K562 (cell line): ENCODE measurements at regions not wholly inside any gene's neighbourhood (a gene's known extent, or its start where the extent isn't known, plus 50 kb on each side); places are given as distances from the start of the nearest gene placed in this dataset.

Experiments used
- ATAC-seq: fragments of 200-7000 bp; cut with Tn5 transposase; 3 replicates; pipeline ENCODE4 v1.9.1; 2020; ENCODE audit warnings: moderate library complexity
- BruUV-seq: library from RNA; stranded (reverse); fragments of 400-500 nt; replicated peaks from 2 replicates; lab custom pipeline; 2021; lab: Mats Ljungman, UMichigan
- CTCF ChIA-PET: fragments of 300-600 bp; formaldehyde crosslinking; extraction: SDS; loops from one replicate; lab custom pipeline; 2021; ENCODE audit warnings: low intra/inter-chr PET ratio; lab: Yijun Ruan, JAX
- POLR2A ChIA-PET: fragments of 300-600, 350-650 bp; sonication (Branson Sonifier 250); formaldehyde crosslinking; extraction: SDS; loops from one replicate; lab custom pipeline; 2021; ENCODE audit warnings: antibody characterized with exemption, inconsistent platforms; lab: Yijun Ruan, JAX
- DNase-seq, 4 experiments: peaks; one replicate each; pipeline versions ENCODE4 v3.0.0 to v3.0.0-alpha.2; 2011 to 2018; ENCODE audit warnings: low spot score in 3 of 4, mixed read lengths in 3 of 4; ENCODE audit errors: extremely low read depth in 1 of 4
- FAIRE-seq: peaks from 2 replicates; lab custom pipeline; 2011; peaks lifted over from hg19 to GRCh38; lab: Jason Lieb, UNC
- H2AFZ ChIP-seq: 2 replicates; pipeline ENCODE4 v1.6.0; 2011; ENCODE audit warnings: low read depth, low read length, control low read depth, inconsistent platforms
- H3K27ac ChIP-seq: fragments of 200-600 bp; 3 replicates; pipeline ENCODE4 v1.8.0; 2011; ENCODE audit warnings: low read depth, mild to moderate bottlenecking, control low read depth, inconsistent platforms, low read length, moderate library complexity, mixed read lengths; ENCODE audit errors: extremely low read depth
- H3K27me3 ChIP-seq, 2 experiments: fragments of 300-600 bp in 1 of 2; 2 replicates in 1 of 2; 3 replicates in 1 of 2; pipeline versions ENCODE4 v1.6.0 to v1.8.0; 2011; ENCODE audit warnings: inconsistent platforms in 2 of 2, low read length in 2 of 2, mild to moderate bottlenecking in 1 of 2, mixed read lengths in 1 of 2, moderate library complexity in 1 of 2; ENCODE audit not compliant: control insufficient read depth in 2 of 2, insufficient read depth in 2 of 2
- H3K36me3 ChIP-seq: fragments of 300-600 bp; 3 replicates; pipeline ENCODE4 v1.8.0; 2011; ENCODE audit warnings: mild to moderate bottlenecking, low read length, inconsistent platforms; ENCODE audit not compliant: control insufficient read depth, insufficient read depth
- H3K4me1 ChIP-seq, 2 experiments: fragments of 200-600 bp in 1 of 2; replicated peaks in 1 of 2; 2 replicates in 1 of 2; 3 replicates in 1 of 2; pipeline versions ENCODE4 v1.5.1 to v1.8.0; 2011; ENCODE audit warnings: inconsistent platforms in 2 of 2, low read length in 2 of 2, mild to moderate bottlenecking in 1 of 2, mixed read lengths in 1 of 2, moderate library complexity in 1 of 2; ENCODE audit not compliant: control insufficient read depth in 2 of 2, insufficient read depth in 2 of 2
- H3K4me2 ChIP-seq: 2 replicates; pipeline ENCODE4 v1.6.1; 2011; ENCODE audit warnings: low read length, control low read depth, inconsistent platforms, mixed read lengths; ENCODE audit not compliant: insufficient read depth
- H3K4me3 ChIP-seq: fragments of 200-600 bp; sonication (generic), shearing (Covaris generic); 2 replicates; pipeline ENCODE4 v1.5.1; 2016; ENCODE audit warnings: control low read depth, inconsistent platforms
- H3K79me2 ChIP-seq: fragments of 200-600 bp; 3 replicates; pipeline ENCODE4 v1.8.0; 2011; ENCODE audit warnings: low read length, inconsistent platforms; ENCODE audit not compliant: control insufficient read depth, insufficient read depth
- H3K9ac ChIP-seq, 2 experiments: 2 replicates each; pipeline versions ENCODE4 v1.6.0 to v1.6.1; 2011; ENCODE audit warnings: low read depth in 2 of 2, low read length in 2 of 2, control low read depth in 1 of 2, inconsistent platforms in 1 of 2, mild to moderate bottlenecking in 1 of 2, mixed read lengths in 1 of 2; ENCODE audit not compliant: insufficient read depth in 1 of 2
- H3K9me1 ChIP-seq: one replicate; pipeline ENCODE4 v1.6.0; 2011; ENCODE audit warnings: inconsistent platforms, mild to moderate bottlenecking, low read length, moderate library complexity; ENCODE audit not compliant: control insufficient read depth, insufficient read depth
- H3K9me3 ChIP-seq: replicated peaks from 2 replicates; pipeline ENCODE4 v1.5.1; 2011; ENCODE audit warnings: low read depth, low read length, inconsistent platforms; ENCODE audit not compliant: control insufficient read depth, insufficient read depth
- H4K20me1 ChIP-seq: replicated peaks from 2 replicates; pipeline ENCODE4 v1.6.1; 2011; ENCODE audit warnings: low read length, inconsistent platforms, mixed read lengths; ENCODE audit not compliant: control insufficient read depth, insufficient read depth
- CEBPZ ChIP-seq: fragments of 150-350 bp; IDR thresholded peaks from 2 replicates; pipeline ENCODE4 v1.6.1; 2014; ENCODE audit warnings: low read depth, mild to moderate bottlenecking, low read length, borderline replicate concordance
- DPF2 ChIP-seq: fragments of 450-650 bp; IDR thresholded peaks from 2 replicates; pipeline ENCODE4 v1.6.1; 2016
- FIP1L1 ChIP-seq: fragments of 200-400 bp; formaldehyde crosslinking; IDR thresholded peaks from 2 replicates; pipeline ENCODE4 v1.6.1; 2018; ENCODE audit warnings: mild to moderate bottlenecking, low read depth, low read length; ENCODE audit not compliant: poor library complexity, severe bottlenecking
- FOXA1 ChIP-seq: fragments of 450-650 bp; IDR thresholded peaks from 2 replicates; pipeline ENCODE4 v1.6.1; 2016; ENCODE audit warnings: mild to moderate bottlenecking, borderline replicate concordance
- PTTG1 ChIP-seq: fragments of 450-650 bp; IDR thresholded peaks from 2 replicates; pipeline ENCODE4 v1.6.1; 2016; ENCODE audit warnings: low read depth, mild to moderate bottlenecking, missing genetic modification characterization, missing compliant biosample characterization
- TBP ChIP-seq: optimal IDR thresholded peaks from 2 replicates; pipeline ENCODE3; 2011; ENCODE audit warnings: low read depth, low read length, improper control_type of control experiment
- ZC3H11A ChIP-seq: IDR thresholded peaks from 2 replicates; pipeline ENCODE4 v1.6.1; 2012; ENCODE audit warnings: low read depth, low read length, improper control_type of control experiment
- WGBS: fragments of 100-300 bp; shearing (Covaris generic); methylation state at CpG from one replicate; pipeline ENCODE4 v1.1.6; 2016; ENCODE audit warnings: low coverage, mixed read lengths; ENCODE audit not compliant: insufficient coverage; ENCODE audit errors: missing lambda C conversion rate; 5-methylcytosine and 5-hydroxymethylcytosine counted together
- in situ Hi-C: fragments of 300-500 bp; cut with MboI; formaldehyde crosslinking; loops from 4 replicates; pipeline ENCODE4 v1.15.0; 2018; ENCODE audit warnings: inconsistent platforms, mixed read lengths
- intact Hi-C: fragments of 100-400 bp; cut with micrococcal nuclease; formaldehyde crosslinking; loops from 2 replicates; pipeline ENCODE4 v1.14.2; 2022

- POLR2A ChIA-PET = no interaction called here
- in situ Hi-C loops = no loop called here
Measured at GRCh38 chr6:100288311-100288710, 176.4 kb downstream of the SIM1 start.

More at GRCh38 chr6:100288311-100288710, 176.4 kb downstream of the SIM1 start:
- no peaks in the 10 kb centered on the region for H3K27me3 ChIP-seq
- CTCF ChIA-PET = no interaction called here
- intact Hi-C loops = no loop called here
- H3K9ac ChIP-seq = no peak overlapping the region
- H3K79me2 ChIP-seq = no peaks in the 10 kb centered on the region
- H2AFZ ChIP-seq = no peak overlapping the region
- no peaks in the 10 kb centered on the region for H3K36me3 ChIP-seq
- TF ChIP-seq PTTG1 (tag) (no peak), FIP1L1 (no peak), DPF2 (no peak), FOXA1 (no peak), ZC3H11A (no peak), TBP (no peak), CEBPZ (no peak)
- TF ChIP-seq, all 486 proteins: peak for 0
- Histone ChIP-seq H4K20me1 (no peaks in the 10 kb centered on the region), H3K9me3 (no peaks in the 10 kb centered on the region), H3K27ac (no peak overlapping the region), H3K4me3 (no peak overlapping the region), H3K4me2 (no peak overlapping the region), H3K9me1 (no peaks in the 10 kb centered on the region), H3K4me1 (peaks cover 0 to 2% of the 10 kb centered on the region in 2 experiments; a peak in 1 of 5 replicates)
- BruUV-seq = no TSS peak
- DNase-seq (no peak), FAIRE-seq (no peak), ATAC-seq (no peak)
- WGBS = 48% methylated on average over 4 of the region's 4 CpGs
